A673 (cell line): ENCODE measurements at regions not wholly inside any gene's neighbourhood (a gene's known extent, or its start where the extent isn't known, plus 50 kb on each side); places are given as distances from the start of the nearest gene placed in this dataset.

Experiments
- EZH2 ChIP-seq: fragments of 200-600 bp; sonication (generic); IDR thresholded peaks from 2 replicates; pipeline ENCODE4 v1.6.1; 2017; ENCODE audit warnings: borderline replicate concordance, low read depth, mild to moderate bottlenecking, mixed read lengths, antibody characterized with exemption, low read length; ENCODE audit not compliant: poor library complexity, severe bottlenecking
- TF ChIP-seq, protein P1 (sequence below): fragments of 300-800, 200-600 bp; sonication (generic); conservative IDR thresholded peaks from 2 replicates; pipeline ENCODE4 v1.5.1; 2017; ENCODE audit warnings: low read depth, mild to moderate bottlenecking, antibody characterized with exemption, low read length, moderate library complexity, mixed read lengths

DNA sequence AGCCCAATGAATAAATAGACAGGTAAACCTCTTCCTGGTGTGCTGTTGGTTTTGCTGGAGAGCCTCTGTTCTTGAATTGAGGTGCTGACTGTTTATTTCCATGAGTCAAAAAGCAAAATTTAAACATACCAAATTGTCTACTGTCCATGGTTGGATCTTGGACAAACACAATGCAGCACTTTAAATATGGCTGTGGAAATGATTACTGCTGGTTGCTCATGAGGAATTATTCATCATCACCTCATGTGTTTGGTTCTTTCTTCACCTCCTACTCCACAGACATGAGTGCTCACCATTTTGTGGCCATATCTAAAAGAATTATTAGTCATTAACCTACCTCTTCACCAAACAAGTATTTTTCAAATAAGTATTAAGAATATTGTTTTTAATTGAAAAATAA, 85.3 kb upstream of the GALNT5 start:
- TF ChIP-seq, protein P1, sequence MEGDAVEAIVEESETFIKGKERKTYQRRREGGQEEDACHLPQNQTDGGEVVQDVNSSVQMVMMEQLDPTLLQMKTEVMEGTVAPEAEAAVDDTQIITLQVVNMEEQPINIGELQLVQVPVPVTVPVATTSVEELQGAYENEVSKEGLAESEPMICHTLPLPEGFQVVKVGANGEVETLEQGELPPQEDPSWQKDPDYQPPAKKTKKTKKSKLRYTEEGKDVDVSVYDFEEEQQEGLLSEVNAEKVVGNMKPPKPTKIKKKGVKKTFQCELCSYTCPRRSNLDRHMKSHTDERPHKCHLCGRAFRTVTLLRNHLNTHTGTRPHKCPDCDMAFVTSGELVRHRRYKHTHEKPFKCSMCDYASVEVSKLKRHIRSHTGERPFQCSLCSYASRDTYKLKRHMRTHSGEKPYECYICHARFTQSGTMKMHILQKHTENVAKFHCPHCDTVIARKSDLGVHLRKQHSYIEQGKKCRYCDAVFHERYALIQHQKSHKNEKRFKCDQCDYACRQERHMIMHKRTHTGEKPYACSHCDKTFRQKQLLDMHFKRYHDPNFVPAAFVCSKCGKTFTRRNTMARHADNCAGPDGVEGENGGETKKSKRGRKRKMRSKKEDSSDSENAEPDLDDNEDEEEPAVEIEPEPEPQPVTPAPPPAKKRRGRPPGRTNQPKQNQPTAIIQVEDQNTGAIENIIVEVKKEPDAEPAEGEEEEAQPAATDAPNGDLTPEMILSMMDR = no peak
- no peak for TF ChIP-seq EZH2
